ENCODE measurements at regions not wholly inside any gene's neighbourhood (a gene's known extent, or its start where the extent isn't known, plus 50 kb on each side); places are given as distances from the start of the nearest gene placed in this dataset.

- Histone ChIP-seq H3K4me3 (ENCODE audit: low read depth, low read length) (no peak overlapping the region), H3K36me3 (ENCODE audit: control insufficient read depth, insufficient read depth, low read length) (no peaks in the 10 kb centered on the region), H3K27me3 (ENCODE audit: control insufficient read depth, insufficient read depth, low read length) (no peaks in the 10 kb centered on the region)
- no peak for DNase-seq (ENCODE audit: low read depth)
- no peak for TF ChIP-seq CTCF (IDR thresholded peaks at IDR 0.05; ENCODE audit: insufficient read depth, low read length, severe bottlenecking)
- no peak for FAIRE-seq
These were observed 404.4 kb downstream of the MAN2A1 start for GRCh38 chr5:110094109-110094508.

- no peak overlapping the region for H3K4me3 ChIP-seq (ENCODE audit: low read depth, low read length)
- no peaks in the 10 kb centered on the region for H3K27me3 ChIP-seq (ENCODE audit: control insufficient read depth, insufficient read depth, low read length)
- FAIRE-seq (peak; percentile 93), DNase-seq (ENCODE audit: low read depth) (no peak)
- no peak for TF ChIP-seq CTCF (IDR thresholded peaks at IDR 0.05; ENCODE audit: insufficient read depth, low read length, severe bottlenecking)
- H3K36me3 ChIP-seq (ENCODE audit: control insufficient read depth, insufficient read depth, low read length), result no peaks in the 10 kb centered on the region
These were observed 404.8 kb downstream of the MAN2A1 start for GRCh38 chr5:110094548-110094947.

- FAIRE-seq (no peak), DNase-seq (ENCODE audit: low read depth) (no peak)
- no peak for TF ChIP-seq CTCF (IDR thresholded peaks at IDR 0.05; ENCODE audit: insufficient read depth, low read length, severe bottlenecking)
- H3K4me3 ChIP-seq (ENCODE audit: low read depth, low read length), result no peak overlapping the region
- no peaks in the 10 kb centered on the region for H3K36me3 ChIP-seq (ENCODE audit: control insufficient read depth, insufficient read depth, low read length)
- no peaks in the 10 kb centered on the region for H3K27me3 ChIP-seq (ENCODE audit: control insufficient read depth, insufficient read depth, low read length)
These were observed 406.7 kb downstream of the MAN2A1 start for GRCh38 chr5:110096419-110096818.

GRCh38 chr5:110099572-110099971, 409.8 kb downstream of the MAN2A1 start:
- H3K27me3 ChIP-seq (ENCODE audit: control insufficient read depth, insufficient read depth, low read length), result no peaks in the 10 kb centered on the region
- no peak overlapping the region for H3K4me3 ChIP-seq (ENCODE audit: low read depth, low read length)
- no peak for TF ChIP-seq CTCF (IDR thresholded peaks at IDR 0.05; ENCODE audit: insufficient read depth, low read length, severe bottlenecking)
- no peak for FAIRE-seq
- no peak for DNase-seq (ENCODE audit: low read depth)
- H3K36me3 ChIP-seq (ENCODE audit: control insufficient read depth, insufficient read depth, low read length), result no peaks in the 10 kb centered on the region

GRCh38 chr5:110103081-110103480, 413.4 kb downstream of the MAN2A1 start:
- no peak for DNase-seq (ENCODE audit: low read depth)
- H3K4me3 ChIP-seq (ENCODE audit: low read depth, low read length), result no peak overlapping the region
- H3K27me3 ChIP-seq (ENCODE audit: control insufficient read depth, insufficient read depth, low read length), result no peaks in the 10 kb centered on the region
- H3K36me3 ChIP-seq (ENCODE audit: control insufficient read depth, insufficient read depth, low read length), result no peaks in the 10 kb centered on the region
- no peak for FAIRE-seq
- TF ChIP-seq CTCF (IDR thresholded peaks at IDR 0.05; ENCODE audit: insufficient read depth, low read length, severe bottlenecking), result no peak

- TF ChIP-seq CTCF (IDR thresholded peaks at IDR 0.05; ENCODE audit: insufficient read depth, low read length, severe bottlenecking), result no peak
- FAIRE-seq, result no peak
- H3K27me3 ChIP-seq (ENCODE audit: control insufficient read depth, insufficient read depth, low read length), result no peaks in the 10 kb centered on the region
These were observed 414.5 kb downstream of the MAN2A1 start for GRCh38 chr5:110104060-110104725.

More at GRCh38 chr5:110104060-110104725, 414.5 kb downstream of the MAN2A1 start:
- Histone ChIP-seq H3K4me3 (ENCODE audit: low read depth, low read length) (no peak overlapping the region), H3K36me3 (ENCODE audit: control insufficient read depth, insufficient read depth, low read length) (no peaks in the 10 kb centered on the region)
- DNase-seq (ENCODE audit: low read depth), result no peak
